GM18511 (cell line): ENCODE measurements at regions not wholly inside any gene's neighbourhood (a gene's known extent, or its start where the extent isn't known, plus 50 kb on each side); places are given as distances from the start of the nearest gene placed in this dataset.

Source experiments
- ATAC-seq: cut with Tn5 transposase; IDR thresholded peaks from one replicate; pipeline ENCODE4 v1.9.1; 2021; ENCODE audit warnings: mild to moderate bottlenecking, moderate library complexity; ENCODE audit not compliant: unreplicated experiment

DNA sequence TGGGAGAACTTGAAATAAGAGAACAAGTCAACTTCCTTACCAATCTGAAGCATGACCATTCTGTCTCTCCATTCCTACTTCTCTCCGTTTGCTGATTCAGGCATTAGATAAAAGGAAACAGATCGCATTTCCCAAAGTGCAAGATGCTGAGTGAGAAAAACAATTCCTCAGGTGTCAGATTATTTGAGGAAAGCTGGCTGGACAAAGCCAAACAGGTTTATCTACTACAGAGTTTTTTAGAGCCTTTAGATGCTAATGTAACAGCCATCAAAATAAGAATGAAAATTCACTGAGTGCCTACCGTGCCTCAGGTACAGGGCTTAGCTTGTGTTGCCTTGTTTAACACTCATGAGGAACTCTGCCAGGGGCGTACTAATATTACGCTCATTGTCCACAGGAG is 135.9 kb upstream of the MBL2 start:
- ATAC-seq, result no peak

DNA sequence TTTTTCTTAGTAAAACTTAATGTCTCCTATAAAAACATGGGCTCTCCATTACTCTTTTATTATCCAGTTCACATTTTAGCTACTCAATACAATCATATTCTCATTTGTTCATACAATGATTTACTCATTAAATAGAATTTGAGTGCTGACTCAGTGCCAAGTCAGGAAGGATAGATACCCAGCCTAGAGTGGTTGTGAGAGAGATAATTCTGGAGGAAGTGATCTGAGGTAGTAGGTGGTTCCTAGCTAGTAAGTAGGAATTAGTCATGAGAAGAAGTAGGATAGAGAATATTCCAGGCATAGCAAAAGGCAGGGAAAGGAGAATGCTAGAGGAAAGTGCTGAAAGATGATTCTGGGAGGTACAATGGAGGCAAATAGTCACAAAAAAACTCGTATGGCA is 133.5 kb upstream of the MBL2 start:
- ATAC-seq, result peak; percentile 60

DNA sequence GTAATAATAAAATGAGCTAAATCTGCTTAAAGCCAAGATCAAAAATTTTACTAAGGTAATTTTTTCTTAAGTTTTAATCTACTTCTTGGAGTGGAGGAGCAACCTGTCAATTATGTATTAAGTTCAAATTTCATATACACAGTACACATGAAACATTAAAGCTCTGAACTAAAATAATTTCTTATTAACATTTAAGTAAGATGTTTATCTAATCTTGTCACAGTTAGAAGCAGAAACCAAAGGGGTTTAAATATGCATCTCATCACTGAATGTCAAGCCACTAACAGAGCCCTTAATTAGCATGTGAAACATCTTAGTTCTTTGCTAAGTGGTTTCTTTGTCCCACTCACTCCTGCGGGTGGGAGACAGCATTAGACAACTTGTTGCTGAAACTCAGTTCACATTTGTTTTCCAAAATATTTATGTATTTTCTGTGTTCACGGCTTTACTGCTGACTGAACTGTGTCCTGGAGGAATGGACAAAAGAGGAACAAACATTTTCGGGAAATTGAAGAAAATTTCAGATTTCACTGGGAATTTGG is 130.9 kb upstream of the MBL2 start:
- ATAC-seq, result no peak

DNA sequence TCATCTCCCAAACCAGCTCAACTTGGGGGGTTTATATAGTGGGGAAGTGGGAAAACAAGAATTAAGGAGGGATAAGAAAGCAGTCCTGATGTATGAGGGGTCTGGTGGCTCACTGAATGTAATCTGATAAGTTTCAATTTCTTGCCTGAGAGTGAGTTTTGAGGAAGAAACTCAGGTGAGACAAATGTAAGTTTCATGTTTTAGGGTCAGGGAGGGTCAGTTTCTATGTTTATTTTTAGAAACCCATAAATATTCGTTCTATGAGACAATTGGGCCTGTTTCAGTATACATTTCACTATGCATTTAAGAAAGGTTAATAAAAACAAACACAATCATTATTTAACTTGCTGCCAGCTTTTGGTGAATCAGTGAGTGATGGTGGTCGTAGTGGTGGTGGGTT is 128.0 kb upstream of the MBL2 start:
- ATAC-seq, result peak; percentile 91

DNA sequence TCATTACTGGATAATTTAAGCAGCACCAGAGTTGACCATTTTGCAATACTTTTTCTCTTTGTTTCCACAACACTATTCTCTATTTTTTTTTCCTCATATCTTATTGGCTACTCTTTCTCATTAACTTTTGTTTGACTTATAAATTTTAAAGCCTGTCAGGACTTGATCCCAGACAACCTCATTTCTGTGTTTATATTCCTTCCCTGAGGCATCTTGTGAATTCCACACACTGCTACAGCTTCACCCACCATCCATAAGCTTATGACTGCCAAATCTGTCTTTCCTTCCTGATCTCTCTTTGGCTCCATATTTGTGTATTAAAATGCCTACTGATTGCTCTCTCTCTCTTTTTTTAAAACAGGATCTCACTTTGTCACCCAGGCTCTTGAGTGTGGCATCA is 124.6 kb upstream of the MBL2 start:
- ATAC-seq, result no peak

DNA sequence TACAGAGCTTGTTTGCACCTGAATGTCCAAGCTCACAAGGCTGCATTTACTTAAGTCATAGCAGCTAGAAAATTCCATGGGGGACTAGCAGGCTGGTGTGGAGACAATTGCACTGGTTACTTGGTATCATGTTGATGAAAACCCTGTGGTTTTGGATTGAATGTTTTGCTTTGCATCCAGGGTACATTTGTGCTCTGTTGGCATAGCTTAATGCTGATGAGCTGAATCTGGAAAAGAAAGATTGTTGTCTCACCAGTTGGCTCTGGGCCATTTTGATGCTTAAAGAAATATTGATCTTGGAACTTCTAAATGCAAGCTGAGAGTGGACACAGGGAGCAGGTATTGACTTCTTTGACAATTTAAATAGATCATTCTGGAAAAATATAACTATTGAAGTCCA is 122.5 kb upstream of the MBL2 start:
- ATAC-seq, result no peak

DNA sequence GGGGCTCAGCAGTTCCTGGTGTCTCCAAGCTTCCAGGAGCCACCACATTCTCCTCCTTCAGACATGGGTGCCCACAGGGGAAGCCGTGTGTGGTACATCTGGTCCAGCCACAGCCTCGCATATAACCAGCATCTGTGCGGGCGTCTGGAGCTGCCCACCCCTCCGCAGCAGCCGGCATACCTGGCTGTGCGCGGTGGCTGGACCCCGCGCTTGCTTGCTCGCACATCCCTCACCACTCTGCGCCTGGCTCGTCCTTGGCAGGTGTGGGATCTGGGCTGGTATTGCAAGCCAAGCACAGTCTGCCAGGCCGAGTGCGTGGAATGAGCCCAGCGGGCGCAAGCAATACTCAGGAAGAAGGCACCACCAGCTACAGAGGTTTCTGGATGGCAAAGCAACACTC is 117.7 kb upstream of the MBL2 start:
- no peak for ATAC-seq

DNA sequence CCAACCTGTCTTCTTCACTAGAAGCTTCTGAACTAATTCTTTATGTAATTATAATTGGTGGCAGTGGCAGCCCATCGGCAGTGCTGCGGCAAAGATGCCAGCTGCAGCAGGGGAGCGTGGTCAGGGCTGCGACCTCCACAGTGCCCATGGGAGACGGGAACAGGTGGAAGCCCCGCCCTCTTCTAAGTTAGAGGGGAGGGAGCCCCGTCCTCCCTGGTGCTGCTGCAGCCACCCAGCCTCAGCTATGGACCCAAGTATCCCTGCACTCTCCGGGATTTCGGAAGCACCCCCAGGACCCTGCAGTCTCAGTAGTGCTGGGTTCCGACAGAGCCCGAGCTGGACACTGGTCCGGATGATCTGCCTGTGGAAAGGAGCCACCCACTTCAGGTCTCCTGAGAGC is 117.0 kb upstream of the MBL2 start:
- ATAC-seq, result no peak

DNA sequence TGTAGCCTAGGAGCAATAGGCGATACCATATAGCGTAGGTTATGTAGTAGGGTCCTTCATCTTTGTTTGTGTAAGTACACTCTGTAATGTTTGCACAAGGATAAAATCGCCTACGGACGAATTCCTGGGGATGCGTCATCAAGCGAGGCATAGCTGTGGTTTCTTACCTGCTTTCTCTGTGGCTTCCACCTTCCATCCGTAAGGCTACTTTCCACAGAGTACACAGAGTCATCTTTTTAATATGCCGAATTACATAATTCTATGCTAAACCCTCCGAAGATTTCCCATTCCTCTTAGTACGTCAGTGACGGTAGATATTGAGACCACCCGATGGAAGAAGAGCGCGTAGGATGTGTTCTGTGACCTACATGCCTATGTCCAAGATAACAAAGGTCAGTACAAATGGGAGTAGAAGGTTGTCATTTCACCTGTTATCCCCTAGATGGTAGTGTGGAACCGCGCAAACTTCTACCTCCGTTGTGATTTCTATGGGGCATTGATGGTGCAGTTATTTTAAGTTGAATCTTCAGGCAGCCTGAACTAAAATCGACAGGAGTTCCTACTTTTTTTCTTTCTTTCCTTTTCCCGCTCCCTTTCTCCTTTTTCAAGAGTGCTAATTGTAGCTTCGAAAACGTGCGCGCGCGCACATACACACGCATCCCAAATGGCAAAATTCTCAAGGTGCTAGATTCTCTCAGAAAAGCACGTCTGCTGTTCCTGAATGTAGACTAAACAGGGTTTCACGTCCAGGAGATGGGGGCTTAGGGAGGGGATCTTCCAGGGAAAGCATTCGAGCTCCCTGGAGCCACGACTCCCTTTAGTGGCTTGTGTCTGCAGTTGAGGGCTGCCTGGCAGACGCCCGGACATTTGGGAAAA is 111.7 kb upstream of the MBL2 start:
- ATAC-seq, result peak; percentile 97

DNA sequence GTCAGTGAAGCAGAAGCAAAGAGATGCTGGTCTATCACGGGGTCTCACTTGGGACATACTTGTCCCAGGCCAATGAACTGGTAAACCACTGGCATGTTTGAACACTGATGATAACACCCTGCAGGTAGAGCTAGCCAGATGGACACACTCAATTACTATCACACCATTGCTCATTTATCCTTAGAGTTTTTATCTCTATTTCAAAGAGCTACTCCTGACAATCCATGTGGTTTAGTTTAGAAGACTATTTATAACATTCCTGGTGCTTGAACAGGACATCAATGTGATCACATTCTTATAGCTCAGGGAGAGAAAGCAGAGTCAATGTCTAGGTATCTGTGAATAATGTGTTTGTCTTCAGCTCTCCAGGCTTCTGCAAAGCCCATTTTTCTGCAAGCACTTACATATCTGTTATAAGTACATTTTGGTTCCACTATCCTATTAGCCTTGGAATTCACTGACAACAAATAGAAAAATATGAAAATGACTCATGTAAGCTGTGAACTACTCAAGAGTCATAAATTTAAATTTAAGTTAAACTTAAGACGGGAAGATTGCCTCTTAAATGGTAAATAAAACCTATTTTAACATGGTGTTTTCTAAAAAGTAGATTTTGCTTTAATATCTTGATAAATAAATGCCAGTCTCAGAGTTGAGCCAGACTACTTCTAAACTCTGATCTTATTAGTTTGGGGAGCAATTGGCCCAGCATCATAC is 106.7 kb upstream of the MBL2 start:
- ATAC-seq, result no peak

DNA sequence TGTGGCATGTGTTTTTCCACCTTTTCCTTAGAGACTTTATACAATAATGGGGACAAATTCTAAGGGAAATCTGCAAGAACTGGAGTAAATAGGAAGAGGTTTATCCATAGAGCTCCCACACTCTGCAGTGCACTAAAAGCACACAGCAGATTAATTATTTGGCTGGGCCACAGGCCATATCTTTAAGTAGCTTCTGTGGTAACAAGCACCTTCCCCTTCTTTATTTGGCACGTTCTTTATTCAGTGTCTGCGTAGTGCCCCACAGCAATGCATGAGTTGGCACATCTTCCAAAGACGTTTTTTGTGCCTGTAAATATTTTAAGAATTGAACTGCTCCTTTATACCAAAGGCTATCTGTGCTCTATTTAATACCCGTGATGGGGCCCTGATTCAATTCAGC is 104.9 kb upstream of the MBL2 start:
- ATAC-seq, result no peak

DNA sequence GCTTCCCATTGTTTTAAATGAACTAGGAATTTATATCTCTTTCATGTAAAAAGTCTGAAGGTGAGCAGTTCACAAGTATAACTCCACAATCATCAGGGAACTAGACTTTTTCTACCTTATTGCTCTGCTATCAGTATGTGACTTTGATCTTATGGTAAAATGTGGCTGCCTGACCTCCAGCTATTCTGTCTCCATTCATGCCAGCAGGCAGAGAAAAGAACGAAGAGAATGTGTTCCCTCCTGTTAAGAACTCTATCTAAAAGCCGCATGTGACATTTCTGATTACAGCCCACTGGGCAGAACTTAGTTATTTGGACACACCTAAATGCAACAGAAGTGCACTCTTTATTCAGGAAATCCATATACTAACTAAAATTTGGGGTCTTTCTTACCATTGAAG is 102.8 kb upstream of the MBL2 start:
- no peak for ATAC-seq

DNA sequence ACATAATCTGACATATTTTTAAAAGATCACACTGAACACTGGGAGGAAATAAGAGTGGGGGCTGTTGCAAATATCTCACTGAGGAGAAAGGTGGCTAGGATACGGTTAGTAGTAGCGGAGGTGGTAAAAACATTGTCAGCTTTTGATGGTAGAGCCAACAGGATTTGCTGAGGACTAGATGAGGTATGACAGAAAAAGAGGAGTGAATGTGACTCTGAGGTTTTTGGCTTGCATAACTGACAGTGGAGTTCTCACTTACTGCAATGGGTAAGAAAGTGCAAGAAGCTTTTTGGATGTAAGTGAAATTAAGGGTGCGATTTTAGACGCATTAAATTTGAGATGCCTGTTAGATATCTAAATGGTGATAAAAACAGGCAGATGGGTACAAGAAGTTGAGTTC is 102.0 kb upstream of the MBL2 start:
- no peak for ATAC-seq

DNA sequence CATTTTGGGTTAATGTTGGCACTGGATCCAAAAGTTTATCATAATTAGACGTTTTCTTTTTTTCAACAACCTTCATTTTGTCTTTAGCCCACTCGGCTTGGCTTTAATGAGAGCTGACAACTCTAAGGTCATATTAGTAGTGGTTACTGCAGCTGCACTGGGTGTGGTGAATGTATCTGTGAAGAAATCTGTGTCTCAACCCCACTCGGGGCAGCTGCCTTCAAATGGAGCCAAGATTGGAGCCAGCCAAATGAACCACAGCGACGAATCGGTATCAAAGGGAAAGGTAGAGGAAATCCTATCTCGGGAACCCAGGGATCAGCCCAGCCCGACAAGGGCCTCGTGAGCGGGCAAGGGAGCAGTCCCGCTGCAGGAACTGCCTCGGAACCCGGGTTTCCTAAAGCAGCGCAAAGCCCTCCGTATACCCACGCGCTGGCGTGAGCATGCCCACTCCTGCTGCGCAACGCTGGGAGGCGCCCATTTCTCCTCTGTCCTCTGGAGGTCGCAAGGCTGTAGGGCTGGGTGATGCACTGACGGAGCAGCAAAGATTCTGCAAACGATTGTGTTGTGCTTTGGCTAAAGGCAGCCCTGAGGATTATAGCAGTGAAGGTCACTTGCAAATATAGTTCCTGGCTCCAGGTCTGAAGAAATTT is 98.7 kb upstream of the MBL2 start:
- ATAC-seq, result no peak

DNA sequence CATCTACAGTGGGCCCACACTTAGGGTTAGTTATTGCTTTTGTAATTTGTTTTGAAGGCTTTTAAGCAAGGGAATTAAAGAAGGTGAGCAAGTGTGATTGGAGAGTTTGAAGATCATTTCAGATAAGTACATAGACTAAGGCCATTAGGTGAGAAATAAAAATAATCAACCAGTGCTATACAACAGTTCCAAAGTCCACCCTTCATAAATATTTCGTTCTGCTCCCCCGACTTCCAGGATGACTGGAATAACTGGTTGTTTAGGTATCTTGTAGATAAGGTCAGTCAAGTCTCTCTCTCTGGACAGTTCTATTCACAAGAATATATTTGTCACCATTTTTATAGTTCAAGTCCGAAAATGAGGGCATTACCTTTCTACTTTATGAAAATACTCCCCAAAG is 98.0 kb upstream of the MBL2 start:
- ATAC-seq, result no peak

DNA sequence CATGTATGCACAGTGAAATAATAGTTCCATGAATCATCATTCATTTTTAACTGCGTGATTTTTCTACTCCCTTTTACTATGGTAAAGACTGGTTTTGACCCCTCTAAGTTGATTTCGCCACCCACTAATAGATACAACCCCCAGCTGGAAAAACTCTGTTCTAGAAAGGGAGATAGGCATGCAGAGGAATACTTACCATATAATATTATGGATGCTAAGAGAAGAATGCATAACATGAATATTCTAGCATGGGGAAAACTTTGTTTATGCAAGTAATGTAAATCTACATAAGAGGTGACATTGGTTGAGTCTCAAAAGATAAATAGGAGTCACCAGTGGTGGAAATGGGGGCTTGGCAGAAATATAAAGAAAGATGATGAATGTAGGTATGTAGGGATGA is 97.3 kb upstream of the MBL2 start:
- no peak for ATAC-seq

DNA sequence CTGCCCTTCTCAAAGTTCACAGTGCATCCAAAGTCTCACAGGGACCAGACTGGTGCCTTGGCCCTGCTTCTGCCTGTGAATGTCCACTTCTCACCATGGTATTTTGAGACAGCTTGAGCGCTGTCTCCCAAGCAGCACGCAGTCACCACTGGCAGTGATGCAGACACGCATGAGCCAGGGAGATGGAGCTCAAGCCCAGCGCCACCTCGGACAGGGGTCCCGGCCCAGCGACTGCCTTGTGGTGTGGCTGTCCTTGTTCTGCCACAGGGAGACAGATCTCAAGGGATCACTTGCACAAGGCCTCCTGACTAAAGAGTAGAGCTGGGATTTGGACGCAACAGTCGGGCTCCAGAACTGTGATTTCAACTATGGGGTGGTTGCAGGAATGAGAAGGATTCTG is 92.6 kb upstream of the MBL2 start:
- no peak for ATAC-seq

DNA sequence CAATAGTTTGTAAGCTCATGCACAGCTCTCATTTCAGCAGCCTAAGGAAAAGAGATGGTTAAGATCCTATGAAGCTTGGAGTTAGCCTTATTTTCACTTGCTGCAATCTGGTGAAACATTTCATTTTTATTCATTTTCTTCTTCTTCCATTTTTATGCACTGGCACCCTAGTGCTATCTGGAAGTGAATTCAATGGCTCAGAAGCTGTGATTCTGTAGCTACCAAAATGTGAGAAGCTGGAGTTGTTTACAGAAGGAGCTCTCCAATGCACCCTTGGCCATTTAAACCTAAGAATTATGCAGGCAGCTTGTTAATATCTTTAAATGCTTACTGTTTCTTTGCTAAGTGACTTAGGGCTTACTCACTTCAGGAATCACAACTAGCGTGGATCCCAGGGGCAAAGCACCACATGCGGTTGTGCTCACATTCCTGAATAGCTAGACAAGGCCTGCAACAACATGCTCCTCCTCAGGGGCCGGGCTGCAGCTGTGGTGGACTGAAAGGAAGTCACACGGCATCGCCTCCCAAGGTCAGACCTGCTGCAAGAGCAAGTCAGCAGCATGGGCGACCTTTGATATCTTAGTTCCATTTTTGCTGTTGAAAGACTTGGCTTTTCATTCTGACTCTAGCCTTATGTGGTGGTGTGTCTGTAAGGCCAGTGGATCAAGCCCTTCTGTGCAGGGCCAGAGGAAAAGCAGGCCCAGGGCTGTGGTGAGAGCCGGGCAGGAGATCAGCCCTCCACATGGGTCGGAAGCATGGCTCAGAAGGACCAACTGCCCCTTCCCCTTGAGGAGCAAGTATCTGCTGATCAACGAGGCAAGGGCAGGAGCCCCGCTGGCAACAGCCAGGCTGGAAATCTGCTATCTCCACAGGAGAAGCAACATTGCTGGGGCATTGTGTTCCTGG is 91.9 kb upstream of the MBL2 start:
- peak; percentile 81 for ATAC-seq

DNA sequence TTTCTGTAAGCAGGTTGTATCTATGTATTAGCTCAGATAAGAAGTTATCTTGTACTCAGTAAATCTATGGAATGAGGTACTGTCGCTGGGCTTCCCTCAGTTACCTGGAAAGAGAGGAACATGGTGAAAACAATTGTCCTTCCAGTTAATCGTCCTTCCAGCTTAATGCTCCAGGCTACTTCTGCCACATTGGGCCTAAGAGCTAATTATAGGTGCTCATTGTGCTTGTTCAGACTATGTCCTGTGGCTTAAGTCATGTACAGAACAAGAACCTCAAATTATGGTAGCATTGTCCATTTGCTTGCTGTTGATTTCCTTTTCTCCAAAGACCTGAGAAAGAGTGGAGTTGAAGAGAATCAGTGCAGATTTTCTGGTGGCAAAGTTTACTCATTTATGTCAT is 86.1 kb upstream of the MBL2 start:
- no peak for ATAC-seq

DNA sequence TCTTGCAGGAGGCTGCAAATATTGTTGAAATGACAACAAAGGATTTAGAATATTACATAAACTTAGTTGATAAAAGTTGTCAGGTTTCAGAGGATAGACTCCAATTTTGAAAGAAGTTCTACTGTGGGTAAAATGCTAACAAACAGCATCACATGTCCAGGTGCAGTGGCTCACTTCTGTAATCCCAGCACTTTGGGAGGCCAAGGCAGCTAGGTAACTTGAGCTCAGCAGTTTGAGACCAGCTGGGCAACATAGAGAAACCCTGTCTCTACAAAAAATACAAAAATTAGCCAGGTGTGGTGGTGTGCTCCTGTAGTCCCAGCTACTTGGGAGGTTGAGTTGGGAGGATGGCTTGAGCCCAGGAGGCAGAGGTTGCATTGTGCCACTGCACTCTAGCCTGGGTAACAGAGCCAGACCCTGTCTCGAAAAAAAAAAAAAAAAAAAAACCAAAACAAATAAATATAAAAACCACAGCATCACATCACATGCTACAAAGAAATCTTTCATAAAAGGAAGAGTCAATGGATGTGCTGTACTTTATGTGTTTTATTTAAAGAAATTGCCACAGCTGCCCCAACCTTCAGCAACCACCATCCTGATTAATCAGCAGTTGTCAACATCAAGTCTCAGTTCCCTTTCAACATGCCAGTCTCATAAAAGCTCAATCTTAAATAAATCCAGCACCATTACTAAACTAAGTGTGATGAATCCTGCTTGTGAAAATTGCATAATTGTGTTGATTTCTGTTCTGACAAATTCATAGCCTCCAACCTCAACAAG is 83.2 kb upstream of the MBL2 start:
- ATAC-seq, result no peak
